CD4-positive, alpha-beta T cell treated with Interleukin-10 for 1 hour (primary cell): ENCODE measurements at regions not wholly inside any gene's neighbourhood (a gene's known extent, or its start where the extent isn't known, plus 50 kb on each side); places are given as distances from the start of the nearest gene placed in this dataset.

Source experiments
- DNase-seq: peaks from one replicate; pipeline ENCODE4 v3.0.0-alpha.2; 2020

DNA sequence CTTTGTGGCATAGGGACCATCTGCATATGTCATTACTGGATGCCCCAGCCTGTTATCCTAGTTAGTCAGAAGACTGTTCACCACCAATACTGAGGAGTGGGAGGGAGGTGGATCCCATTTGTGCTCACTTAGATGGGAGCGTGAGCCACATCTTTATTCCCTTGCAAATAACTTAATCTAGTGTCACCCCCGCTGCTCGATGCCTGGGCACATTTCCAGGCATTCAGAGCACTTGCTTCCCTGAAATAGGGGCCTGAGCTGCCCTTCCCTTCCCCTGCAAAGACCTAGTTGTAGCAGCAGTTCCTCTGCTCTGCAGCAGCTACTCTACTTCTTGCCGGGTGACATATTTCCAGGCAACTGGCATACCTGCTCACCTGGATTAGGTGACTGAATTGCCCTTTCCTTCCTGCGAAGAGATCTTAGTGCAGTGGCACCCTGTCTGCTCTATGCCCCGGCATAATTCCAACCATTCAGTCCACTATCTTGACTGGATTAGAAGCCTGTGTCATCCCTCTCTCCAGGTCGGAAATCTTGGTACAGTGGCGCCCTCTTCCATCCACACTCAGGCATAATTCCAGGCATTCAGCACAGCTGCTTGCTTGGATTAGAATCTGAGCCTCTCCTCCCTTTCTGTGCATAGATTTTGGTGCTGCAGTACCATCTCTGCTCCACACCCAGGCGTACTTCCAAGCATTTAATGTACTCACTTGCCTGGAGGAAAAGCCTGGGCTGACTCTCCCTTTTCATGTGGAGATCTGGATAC lies 1389.1 kb upstream of the TMEFF2 start:
- DNase-seq: no peak

DNA sequence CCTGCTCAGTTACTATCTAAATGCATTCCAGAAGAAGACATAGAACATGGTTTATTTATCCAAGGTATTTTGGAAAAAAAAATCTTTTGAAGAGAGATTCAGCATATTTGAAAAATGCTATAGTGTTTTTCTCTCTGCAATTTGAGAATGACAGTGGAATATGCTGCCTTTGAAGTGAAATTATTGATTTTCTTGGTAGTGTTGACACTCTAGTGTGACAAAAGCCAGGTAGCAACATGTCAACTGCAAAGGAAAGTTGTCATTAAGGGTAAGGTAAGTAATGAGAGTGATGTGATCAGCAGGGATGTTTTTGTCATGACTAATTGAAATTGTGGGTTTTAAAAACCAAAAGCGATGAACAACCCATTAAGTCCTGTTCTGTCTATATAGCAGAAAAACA lies 1387.1 kb upstream of the TMEFF2 start:
- no peak for DNase-seq

GRCh38 chr2:193580176-193580950 lies 1385.6 kb upstream of the TMEFF2 start:
- DNase-seq: no peak

- DNase-seq: no peak
Observed at GRCh38 chr2:193566886-193567285, 1372.2 kb upstream of the TMEFF2 start.

- no peak for DNase-seq
Observed at GRCh38 chr2:193566276-193566675, 1371.5 kb upstream of the TMEFF2 start.

- DNase-seq: no peak
Observed at GRCh38 chr2:193562031-193562430, 1367.3 kb upstream of the TMEFF2 start.

DNA sequence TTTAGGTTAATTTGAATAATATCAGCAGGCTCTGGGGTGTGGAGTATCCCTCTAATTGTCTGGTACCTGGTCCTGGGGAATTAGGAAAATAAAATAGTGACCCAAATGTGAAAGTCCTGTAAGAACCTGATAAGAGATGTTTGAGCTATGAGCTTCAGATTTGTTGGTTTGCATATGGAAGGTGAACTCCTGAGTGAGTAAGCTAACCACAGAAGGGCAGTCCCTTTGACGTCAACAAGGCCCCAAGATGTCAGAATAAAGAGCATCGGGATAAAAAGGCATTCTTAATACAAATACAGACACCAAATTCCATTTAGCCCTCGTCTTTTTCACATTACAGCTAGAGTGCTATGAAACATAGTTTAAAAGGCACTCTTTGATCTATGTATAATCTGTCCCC lies 1366.3 kb upstream of the TMEFF2 start:
- DNase-seq: no peak

GRCh38 chr2:193556766-193557470 lies 1362.2 kb upstream of the TMEFF2 start:
- DNase-seq: no peak

DNA sequence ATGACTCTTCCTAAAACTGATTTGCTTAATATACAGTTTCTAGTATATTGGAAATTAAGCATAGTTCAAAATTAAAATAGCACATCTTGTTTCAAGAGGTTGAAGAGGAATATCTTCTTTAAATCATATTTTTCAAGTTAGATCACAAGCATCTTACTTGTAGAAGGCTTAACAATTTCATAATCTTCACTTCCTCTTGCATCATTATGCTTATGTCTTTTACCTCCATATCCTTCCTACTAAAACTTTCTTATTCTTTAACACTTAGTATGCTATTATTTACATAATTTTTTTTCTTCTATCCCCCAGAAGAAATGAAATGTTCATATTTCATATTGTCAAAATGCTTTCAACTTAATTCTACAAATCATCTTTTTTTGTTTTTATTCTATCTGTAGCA lies 1354.9 kb upstream of the TMEFF2 start:
- no peak for DNase-seq

- DNase-seq: no peak
Observed at GRCh38 chr2:193542762-193543161, 1348.0 kb upstream of the TMEFF2 start.

- no peak for DNase-seq
Observed at GRCh38 chr2:193539188-193539587, 1344.5 kb upstream of the TMEFF2 start.

- DNase-seq: no peak
Observed at GRCh38 chr2:193538061-193538460, 1343.3 kb upstream of the TMEFF2 start.

GRCh38 chr2:193537531-193537930 lies 1342.8 kb upstream of the TMEFF2 start:
- no peak for DNase-seq

DNA sequence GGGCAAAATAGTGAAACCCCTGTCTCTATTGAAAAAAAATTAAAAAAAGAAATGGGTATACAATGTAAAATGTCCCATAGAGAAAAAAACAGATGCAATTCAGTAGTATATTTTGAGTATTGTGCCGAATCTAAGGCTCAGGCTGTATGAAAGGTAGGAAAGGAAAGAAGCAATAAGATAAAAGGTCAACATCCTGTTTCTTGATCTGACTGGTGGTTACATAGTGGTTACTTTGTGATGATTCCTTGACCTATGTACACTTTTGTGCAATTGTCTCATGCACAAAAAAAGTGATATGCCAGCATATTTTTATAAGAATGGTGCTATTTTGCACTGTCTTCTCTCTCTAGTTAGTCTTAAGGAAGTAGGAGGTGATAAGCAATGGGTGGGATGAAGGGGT lies 1333.7 kb upstream of the TMEFF2 start:
- no peak for DNase-seq

GRCh38 chr2:193527146-193527545 lies 1332.4 kb upstream of the TMEFF2 start:
- DNase-seq: no peak

DNA sequence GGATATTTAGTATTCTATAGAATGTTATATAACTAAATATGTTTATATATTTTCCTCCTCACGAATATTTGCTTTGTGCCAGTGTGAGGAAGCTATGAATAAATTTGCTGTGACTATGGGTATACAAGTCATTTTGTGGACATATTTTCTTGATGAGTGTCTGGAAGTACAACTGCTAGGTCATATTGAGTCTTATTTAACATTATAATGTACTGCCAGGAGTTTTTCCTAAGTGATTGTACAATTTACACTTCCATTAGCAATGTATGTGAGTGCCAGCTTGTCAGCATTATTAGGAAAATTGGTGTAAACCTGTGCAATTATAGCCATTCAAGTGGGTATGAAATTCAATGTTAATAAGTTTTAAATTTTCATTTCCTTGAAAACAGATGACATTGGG lies 1328.9 kb upstream of the TMEFF2 start:
- DNase-seq: no peak

GRCh38 chr2:193521523-193521922 lies 1326.8 kb upstream of the TMEFF2 start:
- DNase-seq: no peak

GRCh38 chr2:193520709-193521458 lies 1326.2 kb upstream of the TMEFF2 start:
- DNase-seq: no peak

GRCh38 chr2:193518041-193518817 lies 1323.5 kb upstream of the TMEFF2 start:
- DNase-seq: no peak

DNA sequence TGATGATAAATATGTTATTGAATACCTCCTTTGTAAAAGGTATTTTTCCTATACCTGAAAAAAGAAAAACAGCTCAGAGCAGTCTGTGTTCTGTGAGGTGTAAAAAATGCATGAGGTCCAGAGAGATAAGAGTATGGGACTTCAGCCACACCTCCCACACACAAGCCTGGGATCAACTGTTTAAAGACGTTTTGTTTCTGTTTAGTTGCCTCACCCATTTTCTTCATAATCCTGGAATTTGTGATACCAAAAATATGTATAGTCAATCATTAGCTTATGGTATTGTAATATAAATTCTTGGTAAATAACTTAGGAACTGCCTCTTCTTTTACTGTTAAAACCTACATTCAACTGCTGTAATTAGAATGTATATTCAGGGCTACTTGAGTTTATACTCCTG lies 1322.9 kb upstream of the TMEFF2 start:
- DNase-seq: no peak

DNA sequence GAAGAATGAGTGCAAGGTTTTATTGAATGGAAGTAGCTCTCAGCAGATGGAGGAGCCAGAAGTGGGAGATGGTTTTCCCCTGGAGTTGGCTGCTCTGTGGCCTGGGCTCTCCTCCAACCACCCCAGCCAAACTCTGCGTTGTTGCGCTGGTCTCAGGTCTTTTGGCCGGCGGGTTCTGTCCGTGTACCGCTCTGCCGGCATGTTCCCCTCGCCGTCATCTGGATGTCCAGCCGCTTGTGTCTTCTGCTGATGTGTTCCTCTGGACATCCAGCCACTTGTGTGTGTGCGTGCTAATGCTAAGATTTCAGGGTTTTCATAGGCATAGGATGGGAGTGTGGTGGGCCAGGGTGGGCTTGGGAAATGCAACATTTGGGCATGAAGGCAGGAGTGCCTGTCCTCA lies 1311.3 kb upstream of the TMEFF2 start:
- DNase-seq: no peak

DNA sequence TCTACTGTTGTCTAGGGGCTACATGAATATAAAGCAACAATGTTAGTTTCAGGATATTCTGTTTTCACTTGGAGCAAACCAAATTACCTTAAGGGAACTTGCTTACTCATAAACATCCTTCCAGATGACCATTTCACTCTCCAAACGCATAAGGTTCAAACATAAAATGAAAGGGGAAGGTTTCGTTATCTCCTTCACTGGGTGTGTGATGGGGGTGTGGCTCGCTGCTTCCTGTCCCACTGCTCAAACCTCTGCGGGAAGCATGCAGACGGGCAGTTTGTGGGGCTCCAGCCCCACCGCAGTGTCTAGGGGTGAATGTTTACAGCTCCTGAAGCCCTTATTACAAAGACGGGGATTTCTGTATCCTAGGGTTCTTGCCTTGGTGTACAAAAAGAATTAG lies 1310.9 kb upstream of the TMEFF2 start:
- DNase-seq: no peak
